ENCODE measurements at regions not wholly inside any gene's neighbourhood (a gene's known extent, or its start where the extent isn't known, plus 50 kb on each side); places are given as distances from the start of the nearest gene placed in this dataset.

GRCh38 chr3:66673293-66673692, 172.5 kb upstream of the LRIG1 start:
- H3K27me3 ChIP-seq (ENCODE audit: control insufficient read depth in 3 of 3, insufficient read depth in 3 of 3, low read depth in 1 of 3, low read length in 3 of 3), result no peaks in the 10 kb centered on the region
- DNase-seq (ENCODE audit: low spot score), result no peak
- no peak overlapping the region for H2BK12ac ChIP-seq (ENCODE audit: low read length)
- no peak overlapping the region for H3K14ac ChIP-seq (ENCODE audit: low read length)
- H3K18ac ChIP-seq (ENCODE audit: low read length), result peak overlapping the region; percentile 3
- no peak overlapping the region for H2BK120ac ChIP-seq (ENCODE audit: low read depth, low read length)
- H3K36me3 ChIP-seq (replicated peaks in 1 of 2; ENCODE audit: control insufficient read depth in 2 of 2, insufficient read depth in 2 of 2, low read length in 2 of 2), result no peaks in the 10 kb centered on the region
- no peak overlapping the region for H3K4me3 ChIP-seq (ENCODE audit: low read length in 2 of 2)
- H3K27ac ChIP-seq (replicated peaks; ENCODE audit: low read length), result no peak overlapping the region
- H3K79me1 ChIP-seq (ENCODE audit: low read depth, low read length), result no peaks in the 10 kb centered on the region
- peak overlapping the region; percentile 44 for H2BK15ac ChIP-seq (ENCODE audit: low read length)
- no peak overlapping the region for H4K91ac ChIP-seq (ENCODE audit: low read depth, low read length, poor library complexity)
- H3K4me1 ChIP-seq (ENCODE audit: control insufficient read depth in 2 of 2, insufficient read depth in 1 of 2, low read depth in 1 of 2, low read length in 2 of 2), result peaks cover 0 to 2% of the 10 kb centered on the region in 2 donors
- peaks cover 0 to 1% of the 10 kb centered on the region in 2 donors for H3K9me3 ChIP-seq (replicated peaks in 1 of 2; ENCODE audit: control insufficient read depth in 2 of 2, insufficient read depth in 1 of 2, low read depth in 1 of 2, low read length in 2 of 2)
- H3K4me2 ChIP-seq (ENCODE audit: insufficient read depth, low read length, poor library complexity, severe bottlenecking), result no peak overlapping the region
- H3K4ac ChIP-seq (ENCODE audit: low read length), result no peak overlapping the region
- no peak overlapping the region for H2BK5ac ChIP-seq (ENCODE audit: low read length)
- H3K9ac ChIP-seq (ENCODE audit: low read depth, low read length, poor library complexity), result no peak overlapping the region
- no peak overlapping the region for H4K8ac ChIP-seq (ENCODE audit: low read depth, low read length)
- WGBS, 2 donors (ENCODE audit: extremely low coverage in 2 of 2, insufficient read length in 2 of 2, insufficient replicate concordance in 1 of 2), result no CpG with 5 or more reads among the region's 9 CpGs
- H2AK5ac ChIP-seq (ENCODE audit: low read depth, low read length), result no peak overlapping the region
- H3K23ac ChIP-seq (ENCODE audit: low read depth, low read length, poor library complexity), result no peak overlapping the region
- H2AFZ ChIP-seq (ENCODE audit: low read length), result peak overlapping the region; percentile 24

- H3K4me2 ChIP-seq (ENCODE audit: insufficient read depth, low read length, poor library complexity, severe bottlenecking), result no peak overlapping the region
- no peak overlapping the region for H4K8ac ChIP-seq (ENCODE audit: low read depth, low read length)
- H3K14ac ChIP-seq (ENCODE audit: low read length), result no peak overlapping the region
- no peak overlapping the region for H2AFZ ChIP-seq (ENCODE audit: low read length)
- no peak overlapping the region for H3K27ac ChIP-seq (replicated peaks; ENCODE audit: low read length)
- no peak overlapping the region for H4K91ac ChIP-seq (ENCODE audit: low read depth, low read length, poor library complexity)
- H2BK15ac ChIP-seq (ENCODE audit: low read length), result no peak overlapping the region
- H3K4me3 ChIP-seq (ENCODE audit: low read length in 2 of 2), result no peak overlapping the region
- no CpG with 5 or more reads among the region's 1 CpG for WGBS, 2 donors (ENCODE audit: extremely low coverage in 2 of 2, insufficient read length in 2 of 2, insufficient replicate concordance in 1 of 2)
- no peak overlapping the region for H2BK12ac ChIP-seq (ENCODE audit: low read length)
- H2BK5ac ChIP-seq (ENCODE audit: low read length), result no peak overlapping the region
- H3K79me1 ChIP-seq (ENCODE audit: low read depth, low read length), result no peaks in the 10 kb centered on the region
- no peak overlapping the region for H2AK5ac ChIP-seq (ENCODE audit: low read depth, low read length)
- H3K23ac ChIP-seq (ENCODE audit: low read depth, low read length, poor library complexity), result no peak overlapping the region
- no peaks in the 10 kb centered on the region for H3K36me3 ChIP-seq (replicated peaks in 1 of 2; ENCODE audit: control insufficient read depth in 2 of 2, insufficient read depth in 2 of 2, low read length in 2 of 2)
- no peak overlapping the region for H2BK120ac ChIP-seq (ENCODE audit: low read depth, low read length)
- peaks cover 0 to 2% of the 10 kb centered on the region in 2 donors for H3K4me1 ChIP-seq (ENCODE audit: control insufficient read depth in 2 of 2, insufficient read depth in 1 of 2, low read depth in 1 of 2, low read length in 2 of 2)
- no peak overlapping the region for H3K4ac ChIP-seq (ENCODE audit: low read length)
- no peaks in the 10 kb centered on the region for H3K27me3 ChIP-seq (ENCODE audit: control insufficient read depth in 3 of 3, insufficient read depth in 3 of 3, low read depth in 1 of 3, low read length in 3 of 3)
- DNase-seq (ENCODE audit: low spot score), result no peak
- H3K9ac ChIP-seq (ENCODE audit: low read depth, low read length, poor library complexity), result no peak overlapping the region
- no peaks in the 10 kb centered on the region for H3K9me3 ChIP-seq (replicated peaks in 1 of 2; ENCODE audit: control insufficient read depth in 2 of 2, insufficient read depth in 1 of 2, low read depth in 1 of 2, low read length in 2 of 2)
- H3K18ac ChIP-seq (ENCODE audit: low read length), result no peak overlapping the region
Measured at GRCh38 chr3:66675366-66675765, 174.5 kb upstream of the LRIG1 start.

GRCh38 chr3:66692042-66692765, 191.4 kb upstream of the LRIG1 start:
- Histone ChIP-seq H2BK12ac (ENCODE audit: low read length) (no peak overlapping the region), H3K23ac (ENCODE audit: low read depth, low read length, poor library complexity) (no peak overlapping the region), H3K4me2 (ENCODE audit: insufficient read depth, low read length, poor library complexity, severe bottlenecking) (no peak overlapping the region), H3K9ac (ENCODE audit: low read depth, low read length, poor library complexity) (no peak overlapping the region), H3K4me1 (ENCODE audit: control insufficient read depth in 2 of 2, insufficient read depth in 1 of 2, low read depth in 1 of 2, low read length in 2 of 2) (peaks cover 5 to 10% of the 10 kb centered on the region in 2 donors), H3K4me3 (ENCODE audit: low read length in 2 of 2) (no peak overlapping the region), H2BK120ac (ENCODE audit: low read depth, low read length) (no peak overlapping the region), H3K27ac (replicated peaks; ENCODE audit: low read length) (no peak overlapping the region), H4K8ac (ENCODE audit: low read depth, low read length) (no peak overlapping the region), H2AFZ (ENCODE audit: low read length) (peak overlapping the region; percentile 74), H2BK15ac (ENCODE audit: low read length) (no peak overlapping the region), H2AK5ac (ENCODE audit: low read depth, low read length) (no peak overlapping the region), H3K27me3 (ENCODE audit: control insufficient read depth in 3 of 3, insufficient read depth in 3 of 3, low read depth in 1 of 3, low read length in 3 of 3) (no peaks in the 10 kb centered on the region), H3K79me1 (ENCODE audit: low read depth, low read length) (no peaks in the 10 kb centered on the region), H3K14ac (ENCODE audit: low read length) (no peak overlapping the region), H3K36me3 (replicated peaks in 1 of 2; ENCODE audit: control insufficient read depth in 2 of 2, insufficient read depth in 2 of 2, low read length in 2 of 2) (no peaks in the 10 kb centered on the region), H2BK5ac (ENCODE audit: low read length) (no peak overlapping the region), H4K91ac (ENCODE audit: low read depth, low read length, poor library complexity) (no peak overlapping the region), H3K4ac (ENCODE audit: low read length) (peak overlapping the region; percentile 4), H3K18ac (ENCODE audit: low read length) (no peak overlapping the region), H3K9me3 (replicated peaks in 1 of 2; ENCODE audit: control insufficient read depth in 2 of 2, insufficient read depth in 1 of 2, low read depth in 1 of 2, low read length in 2 of 2) (no peaks in the 10 kb centered on the region)
- no CpG with 5 or more reads among the region's 5 CpGs for WGBS, 2 donors (ENCODE audit: extremely low coverage in 2 of 2, insufficient read length in 2 of 2, insufficient replicate concordance in 1 of 2)
- DNase-seq (ENCODE audit: low spot score), result no peak

- no peak overlapping the region for H4K8ac ChIP-seq (ENCODE audit: low read depth, low read length)
- no CpG with 5 or more reads among the region's 5 CpGs for WGBS, 2 donors (ENCODE audit: extremely low coverage in 2 of 2, insufficient read length in 2 of 2, insufficient replicate concordance in 1 of 2)
- no peak overlapping the region for H2AK5ac ChIP-seq (ENCODE audit: low read depth, low read length)
- H2BK5ac ChIP-seq (ENCODE audit: low read length), result no peak overlapping the region
- no peak overlapping the region for H2BK15ac ChIP-seq (ENCODE audit: low read length)
- H3K23ac ChIP-seq (ENCODE audit: low read depth, low read length, poor library complexity), result no peak overlapping the region
- H3K79me1 ChIP-seq (ENCODE audit: low read depth, low read length), result no peaks in the 10 kb centered on the region
- peak overlapping the region; percentile 74 for H2AFZ ChIP-seq (ENCODE audit: low read length)
- H3K18ac ChIP-seq (ENCODE audit: low read length), result no peak overlapping the region
- H2BK12ac ChIP-seq (ENCODE audit: low read length), result no peak overlapping the region
- no peak overlapping the region for H3K27ac ChIP-seq (replicated peaks; ENCODE audit: low read length)
- H3K4ac ChIP-seq (ENCODE audit: low read length), result peak overlapping the region; percentile 4
- no peak overlapping the region for H3K4me3 ChIP-seq (ENCODE audit: low read length in 2 of 2)
- no peaks in the 10 kb centered on the region for H3K27me3 ChIP-seq (ENCODE audit: control insufficient read depth in 3 of 3, insufficient read depth in 3 of 3, low read depth in 1 of 3, low read length in 3 of 3)
- no peak overlapping the region for H3K14ac ChIP-seq (ENCODE audit: low read length)
- H3K9ac ChIP-seq (ENCODE audit: low read depth, low read length, poor library complexity), result no peak overlapping the region
- H3K36me3 ChIP-seq (replicated peaks in 1 of 2; ENCODE audit: control insufficient read depth in 2 of 2, insufficient read depth in 2 of 2, low read length in 2 of 2), result no peaks in the 10 kb centered on the region
- H3K4me2 ChIP-seq (ENCODE audit: insufficient read depth, low read length, poor library complexity, severe bottlenecking), result no peak overlapping the region
- no peak for DNase-seq (ENCODE audit: low spot score)
- no peak overlapping the region for H4K91ac ChIP-seq (ENCODE audit: low read depth, low read length, poor library complexity)
- H3K4me1 ChIP-seq (ENCODE audit: control insufficient read depth in 2 of 2, insufficient read depth in 1 of 2, low read depth in 1 of 2, low read length in 2 of 2), result peaks cover 5 to 10% of the 10 kb centered on the region in 2 donors
- no peaks in the 10 kb centered on the region for H3K9me3 ChIP-seq (replicated peaks in 1 of 2; ENCODE audit: control insufficient read depth in 2 of 2, insufficient read depth in 1 of 2, low read depth in 1 of 2, low read length in 2 of 2)
- no peak overlapping the region for H2BK120ac ChIP-seq (ENCODE audit: low read depth, low read length)
Measured at GRCh38 chr3:66692766-66693150, 191.9 kb upstream of the LRIG1 start.

Data from neuronal stem cell (in vitro differentiated cells).